KBM-7 (cell line): ENCODE measurements at regions not wholly inside any gene's neighbourhood (a gene's known extent, or its start where the extent isn't known, plus 50 kb on each side); places are given as distances from the start of the nearest gene placed in this dataset.
"Not testable (repeated sequence)": the region's sequence is repeated elsewhere in the genome, so short reads cannot be mapped to it uniquely, and the experiment has no call there.

Experiments used
- DNase-seq: peaks from one replicate; pipeline ENCODE4 v3.0.0-alpha.2; 2015
- in situ Hi-C: fragments of 300-500 bp; cut with MboI; formaldehyde crosslinking; loops from 2 replicates; pipeline ENCODE4 v1.14.3; 2020; ENCODE audit warnings: low sequenced_read_pairs, low pct_unique_long_range_greater_than_20kb, mixed read lengths

DNA sequence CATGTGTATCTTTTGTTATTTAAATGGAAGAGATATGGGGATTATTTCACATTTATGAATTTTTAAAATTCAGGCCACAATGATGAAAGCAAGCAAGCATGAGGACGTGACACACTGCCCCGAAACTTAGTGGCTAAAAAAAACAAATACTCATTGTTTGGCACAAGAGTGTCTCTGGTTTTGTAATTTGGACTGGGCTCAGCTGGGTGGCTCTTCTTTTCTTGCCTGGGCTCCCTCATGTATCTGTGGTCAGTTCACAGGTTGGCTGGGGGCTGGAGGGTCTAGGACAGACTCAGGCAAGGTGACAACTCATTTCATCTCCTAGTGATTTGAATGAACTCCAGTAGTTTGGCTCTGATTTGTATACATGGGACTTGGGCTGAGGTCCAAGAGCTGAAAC is 238.4 kb upstream of the PRKX start:
- in situ Hi-C loops = no loop called here
- no peak for DNase-seq

DNA sequence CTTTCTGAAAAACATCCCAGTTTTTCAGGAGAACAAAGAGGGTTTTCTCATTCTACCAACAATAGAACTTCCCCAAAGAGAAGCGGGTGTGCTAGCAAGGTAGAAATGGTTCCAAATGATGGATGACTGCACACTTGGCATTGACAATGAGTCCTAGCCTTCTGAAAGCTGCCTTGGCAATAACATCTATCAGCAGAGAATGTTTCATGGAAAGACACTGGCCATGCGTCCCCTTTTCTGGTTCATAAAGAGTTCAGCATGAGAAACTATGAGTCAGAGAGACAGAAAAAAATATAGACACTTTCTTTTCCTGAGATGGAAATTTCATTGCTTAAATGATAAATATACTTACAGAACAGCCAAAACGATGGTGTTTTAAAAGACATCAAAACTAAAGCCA is 236.9 kb upstream of the PRKX start:
- no peak for DNase-seq
- in situ Hi-C loops = no loop called here

DNA sequence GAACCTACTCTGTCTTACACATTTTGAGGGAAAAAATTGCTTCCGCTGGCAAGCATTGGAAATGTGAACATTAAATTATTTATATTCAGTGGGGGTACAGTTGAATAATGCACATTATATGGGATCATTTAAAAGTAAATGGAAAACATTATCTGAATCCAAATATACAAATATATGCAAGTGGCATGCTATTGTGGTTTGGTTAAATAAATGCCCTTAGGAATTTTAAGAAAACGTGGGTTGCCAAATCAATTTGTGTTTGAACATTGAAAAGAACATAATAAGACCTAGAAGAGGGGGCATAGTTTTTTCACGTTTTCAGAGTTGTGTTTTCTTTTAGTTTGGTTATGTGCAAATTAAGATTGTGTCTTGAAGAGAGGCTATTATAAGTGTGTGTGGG is 230.5 kb upstream of the PRKX start:
- DNase-seq = no peak
- in situ Hi-C loops = no loop called here

DNA sequence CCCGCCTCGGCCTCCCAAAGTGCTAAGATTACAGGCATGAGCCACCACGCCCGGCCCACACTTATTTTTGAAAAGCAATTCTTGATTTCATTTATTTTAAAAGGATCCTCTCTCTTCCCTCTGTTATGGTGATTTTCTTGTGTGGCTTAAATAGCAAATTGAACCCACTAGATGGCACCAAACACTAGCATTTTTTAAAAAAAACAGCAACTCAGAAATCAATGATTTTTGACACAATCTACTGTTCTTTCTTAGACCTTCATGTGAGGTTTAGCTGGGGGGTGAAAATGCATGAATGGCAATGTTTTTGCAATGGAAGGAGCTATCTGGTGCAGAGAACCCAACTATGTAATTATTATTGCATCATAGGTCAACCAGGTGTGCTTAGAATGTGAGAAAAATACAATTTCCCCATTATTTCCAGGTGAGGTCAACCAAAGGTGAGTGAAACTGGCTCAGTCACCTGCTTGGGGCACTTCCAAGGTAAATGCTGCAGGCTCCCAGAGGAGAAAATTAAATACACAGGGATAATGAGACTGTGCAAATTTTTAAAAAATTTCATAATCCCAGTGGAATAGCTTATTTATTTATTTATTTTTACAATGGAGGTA is 226.7 kb upstream of the PRKX start:
- in situ Hi-C loops = no loop called here
- DNase-seq = peak; percentile 56

DNA sequence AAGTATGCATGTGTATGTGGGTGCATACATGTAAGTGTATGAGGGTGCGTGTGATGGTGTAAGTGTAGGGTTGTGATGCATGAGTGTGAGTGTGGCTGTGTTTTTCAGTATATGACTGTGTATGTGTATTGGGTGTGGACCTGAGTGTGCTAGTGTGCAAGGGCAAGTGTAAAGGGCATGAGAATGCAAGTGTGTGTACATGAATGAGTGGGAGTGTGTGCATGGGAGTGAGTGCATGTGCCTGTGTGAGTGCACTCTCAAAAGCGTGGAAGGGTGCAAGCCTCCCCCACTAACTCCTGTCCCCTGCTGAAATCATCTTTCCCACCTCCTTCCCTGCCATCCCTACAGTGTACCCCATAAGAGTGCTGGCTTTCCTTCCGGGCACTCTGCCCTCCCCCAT is 225.1 kb upstream of the PRKX start:
- no peak for DNase-seq
- in situ Hi-C loops = no loop called here

DNA sequence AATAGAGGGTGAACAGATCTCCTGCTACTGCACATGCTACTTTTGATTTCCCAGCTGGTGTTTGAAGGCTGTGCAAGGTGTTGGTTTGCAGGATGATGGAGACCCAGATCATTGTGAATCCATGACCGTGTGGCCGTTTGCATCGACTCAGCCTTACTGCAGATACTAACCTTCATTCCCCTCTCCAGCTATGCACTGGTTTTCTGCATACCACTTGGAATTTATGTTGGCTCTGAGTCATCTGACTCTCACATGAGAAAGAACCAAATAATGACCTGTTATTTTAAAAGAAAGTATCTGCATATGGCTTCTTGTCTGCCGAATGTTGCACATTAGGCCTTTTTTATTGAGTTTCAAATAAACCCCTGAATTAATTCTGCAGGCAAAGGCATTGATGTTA is 221.7 kb upstream of the PRKX start:
- in situ Hi-C loops = not testable (repeated sequence)

DNA sequence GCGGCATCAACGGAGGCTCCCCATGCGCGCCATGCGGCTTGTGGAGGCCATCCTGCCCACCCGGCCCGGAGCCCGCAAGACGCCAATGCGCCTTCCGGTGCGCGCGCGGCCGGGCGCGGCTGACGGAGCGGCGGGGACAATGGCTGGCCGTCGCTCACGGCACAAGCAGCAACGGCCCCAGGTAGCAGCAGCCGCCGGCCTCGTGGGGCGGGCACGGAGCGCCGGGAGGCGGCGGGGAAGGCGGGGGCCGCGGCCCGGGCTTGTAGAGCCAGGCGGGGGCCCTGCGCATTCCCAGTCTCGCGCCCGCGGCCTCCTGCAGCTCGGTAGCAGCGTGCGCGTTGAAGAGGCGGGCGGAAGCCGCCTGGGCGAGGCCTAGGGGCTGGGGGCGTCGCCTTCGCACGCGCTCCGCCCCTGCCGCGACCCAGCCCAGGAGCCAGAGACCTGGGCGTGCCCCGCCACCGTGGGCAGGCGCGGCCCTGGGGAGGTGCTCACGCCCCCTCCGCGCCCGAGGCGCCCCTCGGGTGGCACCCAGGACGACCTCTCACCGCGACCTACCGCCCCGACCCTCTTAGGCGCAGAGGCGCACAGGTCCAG is 207.1 kb upstream of the PRKX start:
- in situ Hi-C loops, DNase-seq: not testable (repeated sequence)

More for the DNA sequence above, 221.7 kb upstream of the PRKX start:
- DNase-seq = not testable (repeated sequence)

DNA sequence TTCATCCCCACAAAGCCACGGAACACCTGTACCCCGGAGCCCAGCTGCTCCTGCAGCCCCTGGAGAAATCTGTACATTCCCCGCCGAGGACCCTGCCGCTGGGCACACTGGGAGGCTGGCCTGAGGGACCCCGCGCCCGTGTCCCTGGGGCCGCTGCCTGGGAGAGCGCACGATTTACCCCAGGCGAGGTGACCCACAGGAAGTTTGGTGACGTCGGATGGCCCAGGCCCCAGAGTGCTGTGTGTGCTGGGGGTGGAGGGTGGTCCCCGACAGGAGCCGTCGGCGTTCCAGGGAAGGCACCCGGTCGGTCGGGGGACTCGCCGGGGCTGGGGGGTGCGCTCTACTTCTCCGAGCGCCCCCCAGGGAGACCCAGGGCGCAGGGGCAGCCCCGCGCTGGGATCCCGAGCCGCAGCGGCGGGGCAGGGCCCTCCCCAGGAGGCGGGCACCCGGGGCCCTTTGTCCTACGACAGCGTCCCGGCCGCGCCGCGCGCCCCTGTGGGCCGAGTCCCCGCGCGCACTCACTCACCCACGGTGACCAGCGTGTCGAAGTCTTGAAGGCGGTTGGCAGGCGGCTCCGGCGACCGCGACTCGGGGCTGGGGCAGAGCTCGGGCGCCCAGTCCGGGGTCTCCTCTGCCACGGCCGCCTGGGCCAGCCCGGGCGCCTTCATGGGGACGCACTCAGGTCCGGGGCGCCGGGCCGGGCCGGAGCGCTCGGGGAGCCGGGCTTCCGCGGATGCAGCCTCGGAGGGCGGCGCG is 206.4 kb upstream of the PRKX start:
- DNase-seq, in situ Hi-C loops: not testable (repeated sequence)

DNA sequence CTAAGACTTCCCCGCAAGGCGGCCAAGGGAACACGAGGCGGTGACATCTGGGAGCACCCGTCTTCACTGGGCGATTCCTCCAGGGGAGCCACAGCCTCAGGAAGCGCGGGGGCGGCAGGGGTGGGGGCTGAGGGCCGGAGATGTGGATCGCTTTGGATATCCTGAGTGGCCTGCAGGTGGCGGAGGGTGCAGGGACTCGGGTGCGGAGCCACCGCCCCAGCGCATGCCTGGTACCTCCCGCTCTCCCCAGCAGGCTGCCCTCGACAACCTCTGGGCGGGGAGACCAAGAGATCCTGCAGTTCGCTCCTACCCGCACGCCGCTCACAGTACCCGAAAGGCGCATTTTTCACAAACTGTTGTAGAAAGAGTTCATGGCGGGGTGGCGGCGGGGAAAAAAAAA is 201.4 kb upstream of the PRKX start:
- in situ Hi-C loops, DNase-seq: not testable (repeated sequence)

DNA sequence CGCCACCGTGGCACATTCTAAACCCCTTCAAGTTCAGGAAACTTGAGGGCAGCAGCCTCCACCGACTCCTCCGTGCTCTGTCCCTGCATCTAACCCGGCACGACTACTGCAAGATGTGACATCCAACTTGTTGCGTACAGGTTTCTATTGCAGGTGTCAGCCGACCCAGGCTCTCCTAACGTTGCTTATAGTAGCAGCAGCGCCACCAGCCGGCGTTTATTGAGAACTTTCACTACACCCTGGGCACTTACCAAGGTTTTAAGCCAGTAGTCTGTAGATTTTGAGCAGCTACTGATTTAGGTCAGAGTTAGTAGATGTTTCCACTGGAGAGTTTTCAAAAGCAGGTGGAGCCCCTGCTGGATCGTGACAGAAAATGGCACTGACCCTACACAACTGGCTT is 200.6 kb upstream of the PRKX start:
- DNase-seq, in situ Hi-C loops: not testable (repeated sequence)

DNA sequence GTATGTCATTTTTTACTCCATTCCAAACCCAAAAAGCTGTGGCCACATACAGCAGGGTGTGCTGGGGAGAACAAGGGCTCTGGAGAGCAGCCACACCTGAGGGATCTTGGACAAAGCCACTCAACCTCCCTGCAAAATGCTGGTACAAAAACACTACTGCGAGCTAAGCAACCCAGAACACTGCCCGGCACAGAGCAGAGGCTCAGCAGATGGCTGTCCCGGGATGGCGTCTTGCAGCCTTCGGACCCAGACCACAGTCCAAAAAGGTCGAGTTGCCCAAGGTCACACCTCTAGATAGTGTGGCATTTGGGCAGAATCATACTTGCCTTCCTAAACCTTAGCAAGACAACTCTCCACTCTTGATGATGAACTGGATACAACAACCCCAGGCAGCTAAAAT is 197.6 kb upstream of the PRKX start:
- DNase-seq, in situ Hi-C loops: not testable (repeated sequence)

DNA sequence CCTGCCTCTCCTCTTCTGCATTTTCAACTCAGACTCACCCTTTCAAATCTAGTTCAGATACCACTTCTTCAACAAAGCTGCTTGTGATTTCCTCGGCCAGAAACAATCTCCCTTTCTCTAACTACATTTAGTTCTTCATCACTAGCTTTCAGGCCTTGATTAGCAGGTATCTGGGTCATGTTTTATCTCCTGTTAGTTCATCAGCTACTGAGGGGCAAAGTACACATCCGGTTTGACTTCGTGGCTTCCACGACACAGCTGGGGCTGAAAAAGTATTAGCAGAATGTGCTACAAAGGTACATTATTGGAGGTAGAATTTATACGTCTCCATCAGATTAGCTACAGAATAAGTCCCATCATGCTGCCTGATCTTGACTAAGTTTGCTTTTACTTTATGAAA is 197.2 kb upstream of the PRKX start:
- DNase-seq, in situ Hi-C loops: not testable (repeated sequence)

DNA sequence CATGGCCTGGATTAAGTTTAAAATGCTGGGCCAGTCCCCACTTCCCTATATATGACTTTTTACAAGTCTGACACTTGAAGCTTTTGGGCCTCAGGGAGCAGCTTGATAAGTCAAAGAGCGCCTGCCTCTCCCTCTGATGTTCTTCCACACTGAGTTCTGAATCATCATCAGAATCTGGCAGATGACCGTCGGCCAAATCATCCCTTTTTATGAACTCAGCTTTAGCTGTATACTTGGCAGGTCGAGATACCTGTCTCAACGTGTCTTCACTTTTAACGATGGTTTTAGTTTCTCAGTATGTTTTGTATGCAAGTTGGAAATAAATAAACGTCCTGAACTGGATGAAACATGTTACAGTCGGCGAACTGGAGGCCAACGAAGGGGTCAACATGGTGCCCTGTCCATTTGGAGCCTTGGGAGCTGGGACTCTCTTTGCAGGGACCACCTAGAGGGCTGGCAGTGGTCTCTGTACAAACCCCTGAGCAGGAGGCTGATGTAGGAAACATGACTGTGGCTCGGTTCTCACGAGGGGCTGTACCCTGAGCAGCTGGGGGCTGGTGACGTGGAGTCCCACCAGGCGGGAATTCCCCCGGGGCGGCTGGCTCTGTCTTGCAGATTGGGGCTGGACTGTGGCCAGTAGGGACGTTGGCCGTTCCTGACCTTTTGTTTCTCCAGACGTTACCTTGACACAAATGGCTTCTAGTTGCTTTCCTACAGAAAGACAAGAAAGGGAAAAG is 192.2 kb upstream of the PRKX start:
- DNase-seq, in situ Hi-C loops: not testable (repeated sequence)

DNA sequence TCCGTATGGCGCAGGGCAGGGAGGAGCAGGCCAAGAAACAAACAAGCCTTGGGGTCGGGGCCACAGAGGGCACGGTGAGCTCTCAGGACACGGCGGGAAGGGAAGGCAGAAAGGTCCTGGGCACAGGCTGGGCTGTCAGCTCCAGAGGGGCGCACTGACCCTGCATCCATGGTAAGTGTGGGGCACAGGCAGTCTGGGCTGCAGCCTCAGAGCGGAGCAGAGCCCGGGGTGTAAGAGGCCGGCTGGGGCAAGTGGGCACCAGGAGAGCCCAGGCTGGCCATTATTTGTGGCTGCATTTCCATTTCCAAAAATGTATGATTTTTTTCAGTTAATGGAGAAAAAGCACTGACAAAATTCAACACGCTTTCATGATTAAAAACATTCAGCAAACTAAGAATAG is 188.8 kb upstream of the PRKX start:
- in situ Hi-C loops, DNase-seq: not testable (repeated sequence)

DNA sequence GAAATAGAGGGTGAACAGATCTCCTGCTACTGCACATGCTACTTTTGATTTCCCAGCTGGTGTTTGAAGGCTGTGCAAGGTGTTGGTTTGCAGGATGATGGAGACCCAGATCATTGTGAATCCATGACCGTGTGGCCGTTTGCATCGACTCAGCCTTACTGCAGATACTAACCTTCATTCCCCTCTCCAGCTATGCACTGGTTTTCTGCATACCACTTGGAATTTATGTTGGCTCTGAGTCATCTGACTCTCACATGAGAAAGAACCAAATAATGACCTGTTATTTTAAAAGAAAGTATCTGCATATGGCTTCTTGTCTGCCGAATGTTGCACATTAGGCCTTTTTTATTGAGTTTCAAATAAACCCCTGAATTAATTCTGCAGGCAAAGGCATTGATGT is 183.3 kb upstream of the PRKX start:
- in situ Hi-C loops, DNase-seq: not testable (repeated sequence)

DNA sequence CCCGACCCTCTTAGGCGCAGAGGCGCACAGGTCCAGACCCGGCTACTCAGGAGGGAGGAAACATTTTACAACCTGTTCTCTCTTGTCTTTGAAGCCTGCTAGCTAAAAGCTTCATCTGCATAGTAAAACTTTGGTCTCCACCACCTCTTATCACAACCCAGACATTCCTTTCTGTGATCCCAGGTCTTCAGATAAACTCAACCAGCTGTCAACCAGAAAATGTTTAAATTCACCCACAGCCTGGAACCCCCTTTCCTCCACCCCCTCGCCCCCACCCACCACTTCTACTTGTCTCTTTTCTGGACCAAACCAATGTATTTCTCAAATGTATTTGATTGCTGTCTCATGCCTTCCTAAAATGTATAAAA is 169.1 kb upstream of the PRKX start:
- in situ Hi-C loops, DNase-seq: not testable (repeated sequence)

DNA sequence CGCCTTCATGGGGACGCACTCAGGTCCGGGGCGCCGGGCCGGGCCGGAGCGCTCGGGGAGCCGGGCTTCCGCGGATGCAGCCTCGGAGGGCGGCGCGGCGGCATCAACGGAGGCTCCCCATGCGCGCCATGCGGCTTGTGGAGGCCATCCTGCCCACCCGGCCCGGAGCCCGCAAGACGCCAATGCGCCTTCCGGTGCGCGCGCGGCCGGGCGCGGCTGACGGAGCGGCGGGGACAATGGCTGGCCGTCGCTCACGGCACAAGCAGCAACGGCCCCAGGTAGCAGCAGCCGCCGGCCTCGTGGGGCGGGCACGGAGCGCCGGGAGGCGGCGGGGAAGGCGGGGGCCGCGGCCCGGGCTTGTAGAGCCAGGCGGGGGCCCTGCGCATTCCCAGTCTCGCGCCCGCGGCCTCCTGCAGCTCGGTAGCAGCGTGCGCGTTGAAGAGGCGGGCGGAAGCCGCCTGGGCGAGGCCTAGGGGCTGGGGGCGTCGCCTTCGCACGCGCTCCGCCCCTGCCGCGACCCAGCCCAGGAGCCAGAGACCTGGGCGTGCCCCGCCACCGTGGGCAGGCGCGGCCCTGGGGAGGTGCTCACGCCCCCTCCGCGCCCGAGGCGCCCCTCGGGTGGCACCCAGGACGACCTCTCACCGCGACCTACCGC is 168.6 kb upstream of the PRKX start:
- in situ Hi-C loops, DNase-seq: not testable (repeated sequence)

DNA sequence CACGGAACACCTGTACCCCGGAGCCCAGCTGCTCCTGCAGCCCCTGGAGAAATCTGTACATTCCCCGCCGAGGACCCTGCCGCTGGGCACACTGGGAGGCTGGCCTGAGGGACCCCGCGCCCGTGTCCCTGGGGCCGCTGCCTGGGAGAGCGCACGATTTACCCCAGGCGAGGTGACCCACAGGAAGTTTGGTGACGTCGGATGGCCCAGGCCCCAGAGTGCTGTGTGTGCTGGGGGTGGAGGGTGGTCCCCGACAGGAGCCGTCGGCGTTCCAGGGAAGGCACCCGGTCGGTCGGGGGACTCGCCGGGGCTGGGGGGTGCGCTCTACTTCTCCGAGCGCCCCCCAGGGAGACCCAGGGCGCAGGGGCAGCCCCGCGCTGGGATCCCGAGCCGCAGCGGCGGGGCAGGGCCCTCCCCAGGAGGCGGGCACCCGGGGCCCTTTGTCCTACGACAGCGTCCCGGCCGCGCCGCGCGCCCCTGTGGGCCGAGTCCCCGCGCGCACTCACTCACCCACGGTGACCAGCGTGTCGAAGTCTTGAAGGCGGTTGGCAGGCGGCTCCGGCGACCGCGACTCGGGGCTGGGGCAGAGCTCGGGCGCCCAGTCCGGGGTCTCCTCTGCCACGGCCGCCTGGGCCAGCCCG is 167.9 kb upstream of the PRKX start:
- in situ Hi-C loops, DNase-seq: not testable (repeated sequence)

DNA sequence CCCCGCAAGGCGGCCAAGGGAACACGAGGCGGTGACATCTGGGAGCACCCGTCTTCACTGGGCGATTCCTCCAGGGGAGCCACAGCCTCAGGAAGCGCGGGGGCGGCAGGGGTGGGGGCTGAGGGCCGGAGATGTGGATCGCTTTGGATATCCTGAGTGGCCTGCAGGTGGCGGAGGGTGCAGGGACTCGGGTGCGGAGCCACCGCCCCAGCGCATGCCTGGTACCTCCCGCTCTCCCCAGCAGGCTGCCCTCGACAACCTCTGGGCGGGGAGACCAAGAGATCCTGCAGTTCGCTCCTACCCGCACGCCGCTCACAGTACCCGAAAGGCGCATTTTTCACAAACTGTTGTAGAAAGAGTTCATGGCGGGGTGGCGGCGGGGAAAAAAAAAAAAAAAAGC is 162.9 kb upstream of the PRKX start:
- in situ Hi-C loops, DNase-seq: not testable (repeated sequence)
